ENCODE measurements at regions not wholly inside any gene's neighbourhood (a gene's known extent, or its start where the extent isn't known, plus 50 kb on each side); places are given as distances from the start of the nearest gene placed in this dataset.

DNA sequence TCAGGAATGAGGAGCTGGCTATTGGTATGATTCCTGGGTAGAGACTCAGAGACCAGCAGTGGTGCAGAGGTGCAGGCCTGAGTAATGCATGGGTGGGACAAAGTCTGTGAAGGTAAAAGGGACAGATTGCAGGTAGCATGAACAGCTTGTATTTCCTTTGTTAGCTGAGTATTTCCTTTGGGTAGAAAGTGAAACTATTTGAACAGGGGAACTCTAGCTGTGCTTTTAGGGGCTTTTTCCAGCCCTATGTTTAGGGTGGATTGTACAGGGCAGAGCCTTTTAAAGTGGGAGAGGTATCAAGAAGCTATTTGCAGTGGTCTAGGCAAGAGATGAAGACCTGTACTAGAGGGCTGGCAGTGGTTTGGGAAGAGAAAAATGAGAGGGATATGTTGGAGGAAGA lies 739.9 kb downstream of the REEP3 start:
- DNase-seq = no peak

- no peak for DNase-seq
Observed at GRCh38 chr10:64261676-64262075, 740.5 kb downstream of the REEP3 start.

DNA sequence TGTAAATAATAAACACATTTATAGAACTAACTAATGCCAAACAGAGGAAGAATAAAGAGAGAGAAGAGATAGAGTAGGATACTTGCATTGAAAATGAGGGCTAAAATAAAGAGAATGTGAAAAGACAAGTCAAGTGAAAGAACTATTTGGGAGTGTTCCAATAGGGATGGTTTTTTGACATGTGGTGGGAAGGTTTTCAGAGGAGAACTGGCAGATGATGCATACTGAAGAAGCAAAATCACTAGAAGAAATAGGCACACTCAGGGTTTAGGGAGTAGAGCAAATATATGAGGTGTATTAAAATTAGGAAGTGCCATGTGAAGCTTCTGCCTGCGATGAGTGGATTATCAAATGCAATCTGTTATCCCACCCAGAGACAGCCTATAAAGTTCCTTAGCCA lies 744.8 kb downstream of the REEP3 start:
- DNase-seq = no peak

DNA sequence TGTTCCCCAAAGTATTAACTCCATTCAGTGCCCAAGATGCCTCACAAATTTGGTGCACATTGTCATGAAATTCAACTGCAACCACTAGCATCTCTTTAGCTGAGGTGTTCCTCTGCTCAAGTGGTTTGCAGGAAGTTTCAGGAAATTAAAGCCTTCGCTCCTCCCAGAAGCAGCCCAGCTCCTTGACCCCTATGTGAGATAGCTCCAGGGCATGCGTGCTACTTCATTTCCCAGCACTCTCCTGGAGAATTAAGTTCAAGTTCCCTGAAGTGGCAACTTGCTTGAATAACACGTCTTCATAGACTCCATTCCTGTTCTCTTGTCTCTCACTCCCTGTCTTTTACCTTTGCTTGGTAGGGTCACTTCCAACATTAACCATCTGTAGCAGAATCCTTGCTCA lies 750.3 kb downstream of the REEP3 start:
- no peak for DNase-seq

DNA sequence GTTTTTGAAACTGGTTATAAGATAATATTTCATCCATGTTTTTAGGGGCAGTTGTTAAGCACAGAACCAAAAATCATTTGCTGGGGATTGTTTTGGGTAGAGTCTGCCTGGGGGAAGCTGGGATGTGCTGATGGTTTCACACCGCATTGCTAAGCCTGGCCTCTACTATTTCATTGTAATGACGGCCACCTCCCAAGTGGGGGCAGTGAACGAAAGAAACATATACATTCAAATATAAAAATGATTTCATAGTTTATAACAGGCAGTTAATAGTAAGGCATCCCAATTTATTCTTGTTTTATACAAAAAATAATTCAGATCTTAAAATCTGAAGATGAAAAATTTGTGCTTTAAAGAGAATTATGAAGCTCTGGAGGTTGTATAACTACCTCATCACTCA lies 750.8 kb downstream of the REEP3 start:
- no peak for DNase-seq

DNA sequence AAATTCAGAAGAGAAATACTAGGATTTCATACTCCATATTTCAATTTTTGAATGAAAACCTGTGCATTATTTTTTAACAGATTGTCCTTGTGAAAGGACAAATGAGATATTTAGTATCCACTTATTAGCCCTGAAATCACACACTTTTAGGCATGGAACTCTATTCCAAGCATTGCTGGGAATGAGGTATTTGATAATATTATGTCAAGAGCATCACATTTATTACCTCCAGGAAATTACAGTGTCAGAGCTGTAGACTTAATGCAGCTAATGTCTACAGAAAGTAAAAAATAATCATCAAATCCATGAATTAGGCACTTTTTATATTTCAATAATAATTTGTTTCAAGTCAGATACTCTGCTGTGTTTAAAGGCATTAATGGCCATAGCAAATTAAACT lies 753.8 kb downstream of the REEP3 start:
- no peak for DNase-seq

GRCh38 chr10:64275774-64276173 lies 754.6 kb downstream of the REEP3 start:
- no peak for DNase-seq

DNA sequence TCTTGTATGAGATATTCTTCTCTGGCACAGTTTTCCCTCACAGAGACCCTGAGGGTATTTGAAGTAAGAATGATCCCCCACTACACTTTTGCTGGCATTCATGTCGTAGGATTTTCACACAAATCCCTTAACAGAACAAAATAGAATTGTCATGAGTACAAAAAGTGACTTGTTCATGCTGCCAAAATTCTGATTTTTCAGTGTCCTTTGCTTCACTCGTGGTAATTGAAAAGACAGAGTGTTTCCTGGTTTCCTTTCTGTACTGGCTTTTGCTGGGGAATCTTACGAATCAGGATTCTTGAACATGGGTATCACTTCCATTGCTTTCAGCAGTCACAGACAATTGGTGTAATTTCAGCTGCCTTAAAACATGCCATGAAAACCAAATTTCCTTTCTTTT lies 756.3 kb downstream of the REEP3 start:
- DNase-seq = no peak

- DNase-seq = no peak
Observed at GRCh38 chr10:64283621-64284020, 762.4 kb downstream of the REEP3 start.

GRCh38 chr10:64286533-64286932 lies 765.3 kb downstream of the REEP3 start:
- DNase-seq = no peak

GRCh38 chr10:64288404-64288803 lies 767.2 kb downstream of the REEP3 start:
- no peak for DNase-seq

- DNase-seq = no peak
Observed at GRCh38 chr10:64303566-64303965, 782.4 kb downstream of the REEP3 start.

DNA sequence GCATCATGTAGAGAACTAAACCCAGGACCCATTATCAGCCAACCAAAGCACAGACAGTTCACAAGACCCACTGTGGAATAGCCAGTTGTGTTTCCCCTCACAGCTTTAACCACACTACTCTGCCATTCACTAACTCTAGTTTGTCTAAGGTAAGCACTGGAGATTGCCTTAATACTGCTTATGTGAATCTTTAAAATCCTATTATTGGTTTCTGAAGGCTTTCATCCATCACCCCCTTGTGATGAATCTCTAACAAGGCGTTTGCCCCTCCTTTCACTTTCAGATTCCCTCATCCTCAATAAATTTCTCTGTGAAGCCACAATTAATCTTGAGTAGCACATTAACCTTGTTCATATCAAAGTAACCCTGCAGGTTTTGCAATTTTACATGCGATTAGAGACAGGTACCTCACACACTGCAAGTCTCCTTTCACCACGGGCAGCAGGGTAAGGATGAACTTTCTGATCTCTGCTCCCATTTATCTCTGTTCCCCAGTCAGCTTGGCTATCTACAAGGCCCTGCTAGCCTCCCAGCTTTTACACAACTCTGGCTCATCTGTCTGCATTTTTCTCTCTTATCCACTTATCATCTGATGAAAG lies 785.6 kb downstream of the REEP3 start:
- DNase-seq = no peak

DNA sequence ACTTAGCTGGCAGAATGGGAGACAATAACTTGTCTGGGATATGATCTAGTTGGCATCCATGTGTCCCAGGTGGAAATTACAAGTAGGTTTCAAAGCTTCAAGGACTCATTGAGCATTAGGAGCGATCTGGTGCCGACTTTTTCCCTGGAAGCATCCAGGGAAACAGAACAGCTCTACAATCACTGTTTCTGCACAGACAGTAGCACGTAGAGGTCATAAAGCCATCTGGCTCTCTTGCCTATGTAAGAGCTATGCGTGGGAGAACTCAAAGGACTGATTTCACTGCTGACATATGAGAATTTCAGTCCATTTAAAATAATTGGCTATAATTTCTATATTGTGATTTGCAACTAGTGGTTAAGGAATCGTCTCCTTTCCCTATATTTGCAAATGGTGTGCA lies 791.7 kb downstream of the REEP3 start:
- DNase-seq = no peak

DNA sequence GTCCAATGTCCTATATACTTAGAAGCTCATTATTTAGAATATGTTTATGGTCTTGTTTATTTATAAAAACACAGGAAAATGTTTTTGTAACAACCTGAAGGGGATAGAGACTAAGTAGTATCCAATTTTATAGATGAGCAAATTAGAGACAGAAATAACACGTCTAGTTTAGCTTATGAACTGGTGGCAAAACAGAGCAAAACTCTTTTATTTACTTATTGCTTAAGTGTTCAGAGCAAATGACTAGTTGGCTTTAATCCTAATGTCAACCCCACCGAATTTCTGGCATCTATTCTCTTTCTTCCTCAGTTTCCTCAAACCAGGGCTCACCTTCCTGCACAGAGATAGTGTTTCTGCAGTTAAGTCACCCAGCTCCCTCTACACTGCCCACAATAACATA lies 792.8 kb downstream of the REEP3 start:
- DNase-seq = no peak

- no peak for DNase-seq
Observed at GRCh38 chr10:64316416-64316815, 795.2 kb downstream of the REEP3 start.

DNA sequence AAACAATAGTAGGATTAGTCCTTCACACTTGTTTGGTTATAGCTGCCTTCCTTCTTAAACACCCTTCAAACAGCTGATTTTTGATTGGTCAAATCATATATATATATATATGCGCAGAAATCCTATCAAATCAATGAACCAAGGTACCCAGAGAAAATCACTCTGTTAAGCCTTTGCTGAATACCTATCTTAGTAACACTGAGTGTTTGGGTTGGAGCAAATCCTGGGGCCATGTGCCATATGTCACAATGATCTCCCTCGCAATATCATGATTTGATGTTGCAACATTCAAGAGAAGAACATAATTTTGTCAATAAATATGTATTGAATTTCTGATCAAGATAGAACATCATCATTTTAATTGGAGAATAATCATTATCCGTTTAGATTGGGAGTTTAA lies 795.6 kb downstream of the REEP3 start:
- no peak for DNase-seq

- DNase-seq = no peak
Observed at GRCh38 chr10:64320448-64320847, 799.2 kb downstream of the REEP3 start.

- no peak for DNase-seq
Observed at GRCh38 chr10:64329510-64329909, 808.3 kb downstream of the REEP3 start.

GRCh38 chr10:64332551-64332950 lies 811.4 kb downstream of the REEP3 start:
- DNase-seq = no peak

DNA sequence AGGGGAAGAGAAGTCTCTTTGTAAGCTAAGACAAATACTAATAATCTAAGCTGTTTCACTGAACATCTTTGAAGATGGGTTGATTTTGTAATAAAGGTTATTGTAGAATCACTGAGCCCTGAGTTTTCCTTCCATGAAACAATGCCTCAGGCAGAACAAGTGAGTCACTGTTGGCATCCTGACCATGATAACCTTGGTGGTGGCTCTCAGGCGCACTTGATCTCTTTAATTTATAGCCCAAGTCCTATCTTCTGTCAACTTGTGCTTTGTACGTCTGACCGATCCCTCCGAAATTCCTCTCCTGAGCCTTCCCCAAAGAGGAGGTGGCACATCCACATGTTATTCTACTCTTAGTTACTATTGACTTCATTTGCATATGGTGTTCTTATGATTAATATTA lies 812.9 kb downstream of the REEP3 start:
- no peak for DNase-seq

DNA sequence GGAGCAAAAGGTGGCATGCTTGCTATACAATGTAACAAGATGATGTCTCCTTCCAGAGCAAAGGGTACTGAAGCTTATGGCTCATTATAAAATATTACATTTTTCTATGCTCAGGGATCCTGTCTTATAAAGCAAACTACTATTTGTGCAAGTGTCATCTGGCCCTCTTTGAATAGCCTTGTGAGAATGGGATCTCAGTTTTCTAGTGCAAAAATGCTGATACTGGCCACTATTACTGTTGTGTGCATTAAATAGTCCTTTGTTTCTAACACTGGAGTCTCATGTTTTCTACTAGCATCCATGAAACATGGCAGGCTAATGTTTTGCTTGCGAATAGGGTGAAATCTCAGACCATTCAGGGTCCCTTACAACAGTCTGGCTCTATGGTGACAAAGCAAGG lies 823.0 kb downstream of the REEP3 start:
- no peak for DNase-seq

DNA sequence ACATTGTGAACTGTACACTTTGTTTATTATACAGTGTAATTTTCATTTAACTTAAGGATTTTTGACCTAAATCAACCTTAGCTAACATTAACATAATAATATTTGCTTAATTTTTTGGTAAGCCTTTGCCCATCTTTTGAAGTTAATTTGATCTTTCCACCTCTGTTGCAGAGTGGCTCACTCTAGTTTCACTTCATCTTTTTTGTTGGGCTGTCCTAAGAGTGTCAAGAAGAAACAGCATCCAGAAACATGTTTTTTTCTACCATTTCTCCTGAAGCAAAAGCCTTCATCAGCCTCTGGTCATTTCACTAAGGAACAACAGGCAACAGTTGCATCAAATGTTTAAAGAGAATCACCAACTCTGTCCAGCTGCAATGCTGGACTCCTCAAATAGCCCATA lies 824.7 kb downstream of the REEP3 start:
- DNase-seq = no peak

GRCh38 chr10:64346389-64346788 lies 825.2 kb downstream of the REEP3 start:
- DNase-seq = no peak

- DNase-seq = no peak
Observed at GRCh38 chr10:64350665-64351064, 829.5 kb downstream of the REEP3 start.

DNA sequence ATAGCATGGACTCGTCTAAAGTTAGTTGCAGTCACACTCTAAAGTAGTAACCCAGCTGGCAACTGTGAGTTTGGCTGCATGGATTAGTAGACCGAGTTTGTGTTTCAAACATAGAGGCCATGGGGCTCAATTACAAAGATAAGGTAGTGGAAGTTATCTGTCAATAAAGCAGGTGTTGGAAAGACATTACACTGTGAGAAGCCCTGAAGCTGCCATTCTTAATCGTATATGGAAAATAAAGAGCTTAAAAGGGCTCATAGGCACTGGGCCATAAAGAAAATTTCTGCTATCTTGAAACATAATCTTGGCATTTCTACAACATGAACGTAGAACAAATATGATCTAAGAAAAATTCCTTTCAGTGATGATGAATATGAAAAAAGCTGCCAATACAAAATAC lies 837.7 kb downstream of the REEP3 start:
- DNase-seq = no peak

All from activated CD8-positive, alpha-beta memory T cell treated with anti-CD3 and anti-CD28 coated beads, Interleukin-2, amount 50 U/mL, for 48 hours (primary cell).